A673 (cell line): ENCODE measurements at regions not wholly inside any gene's neighbourhood (a gene's known extent, or its start where the extent isn't known, plus 50 kb on each side); places are given as distances from the start of the nearest gene placed in this dataset.

Experiments used
- BruUV-seq: library from RNA; stranded (reverse); fragments of 400-500 nt; replicated peaks from 2 replicates; lab custom pipeline; 2021; lab: Mats Ljungman, UMichigan
- CTCF ChIA-PET: fragments of 300-600 bp; sonication (Branson Sonifier 250); formaldehyde crosslinking; loops from one replicate; lab custom pipeline; 2022; ENCODE audit warnings: antibody characterized with exemption; lab: Charles Lee
- POLR2A ChIA-PET: fragments of 300-600 bp; sonication (Branson Sonifier 250); formaldehyde crosslinking; loops from one replicate; lab custom pipeline; 2022; ENCODE audit warnings: antibody characterized with exemption; ENCODE audit not compliant: low non-redundant PET; lab: Charles Lee
- DNase-seq: peaks from one replicate; pipeline ENCODE4 v3.0.0-alpha.2; 2015; ENCODE audit warnings: low spot score
- H3K27ac ChIP-seq: fragments of 200-600 bp; sonication (generic); 2 replicates; pipeline ENCODE4 v1.5.1; 2016; ENCODE audit warnings: mixed run types, low read depth, mild to moderate bottlenecking, mixed read lengths, antibody characterized with exemption, low read length; ENCODE audit not compliant: poor library complexity, severe bottlenecking
- H3K27me3 ChIP-seq: fragments of 200-600 bp; sonication (generic); replicated peaks from 2 replicates; pipeline ENCODE4 v1.6.1; 2017; ENCODE audit warnings: mixed run types, low read depth, mild to moderate bottlenecking, mixed read lengths, antibody characterized with exemption, low read length; ENCODE audit not compliant: insufficient read depth, poor library complexity
- H3K36me3 ChIP-seq: fragments of 200-600 bp; sonication (generic); 2 replicates; pipeline ENCODE4 v1.6.1; 2016; ENCODE audit warnings: mixed run types, mild to moderate bottlenecking, mixed read lengths, antibody characterized with exemption, low read length; ENCODE audit not compliant: insufficient read depth, poor library complexity, severe bottlenecking
- H3K4me1 ChIP-seq: fragments of 200-600 bp; sonication (generic); 2 replicates; pipeline ENCODE4 v1.6.1; 2017; ENCODE audit warnings: mixed run types, mild to moderate bottlenecking, mixed read lengths, antibody characterized with exemption, low read length; ENCODE audit not compliant: insufficient read depth, poor library complexity, severe bottlenecking
- H3K4me3 ChIP-seq: fragments of 200-600 bp; sonication (generic); 2 replicates; pipeline ENCODE4 v1.5.1; 2016; ENCODE audit warnings: low read depth, mixed run types, mild to moderate bottlenecking, mixed read lengths, low read length; ENCODE audit not compliant: poor library complexity, severe bottlenecking
- H3K9me3 ChIP-seq: fragments of 200-600 bp; sonication (generic); 2 replicates; pipeline ENCODE4 v1.6.1; 2016; ENCODE audit warnings: mixed run types, low read depth, mild to moderate bottlenecking, mixed read lengths, antibody characterized with exemption, low read length; ENCODE audit not compliant: poor library complexity, severe bottlenecking
- CTCF ChIP-seq: fragments of 300-800, 200-600 bp; sonication (generic); conservative IDR thresholded peaks from 2 replicates; pipeline ENCODE4 v1.5.1; 2017; ENCODE audit warnings: low read depth, mild to moderate bottlenecking, antibody characterized with exemption, low read length, moderate library complexity, mixed read lengths
- EZH2 ChIP-seq: fragments of 200-600 bp; sonication (generic); IDR thresholded peaks from 2 replicates; pipeline ENCODE4 v1.6.1; 2017; ENCODE audit warnings: borderline replicate concordance, low read depth, mild to moderate bottlenecking, mixed read lengths, antibody characterized with exemption, low read length; ENCODE audit not compliant: poor library complexity, severe bottlenecking
- intact Hi-C: fragments of 100-400 bp; cut with micrococcal nuclease; formaldehyde crosslinking; loops from one replicate; pipeline ENCODE4 v1.10.0; 2022; ENCODE audit not compliant: unreplicated experiment

- Histone ChIP-seq H3K36me3 (no peaks in the 10 kb centered on the region), H3K27ac (no peak overlapping the region), H3K9me3 (no peaks in the 10 kb centered on the region), H3K27me3 (no peaks in the 10 kb centered on the region), H3K4me1 (no peaks in the 10 kb centered on the region), H3K4me3 (no peak overlapping the region)
- no peak for TF ChIP-seq CTCF
- TF ChIP-seq EZH2 = no peak
- ChIA-PET POLR2A (no interaction called here), CTCF (no interaction called here)
- no peak for DNase-seq
- intact Hi-C loops = no loop called here
- no TSS peak for BruUV-seq
Observed at GRCh38 chr7:19448091-19448490, 260.7 kb downstream of the POLR1F start.

GRCh38 chr7:19442016-19442785 is 266.6 kb downstream of the POLR1F start:
- peak; percentile 63 for DNase-seq
- ChIA-PET CTCF (interaction anchor here (1.0 to 2.1 kb wide), 2 partner anchors 320 kb away, joined by 4 to 7 read pairs; no protein-coding TSS in a partner anchor), POLR2A (no interaction called here)
- H3K9me3 ChIP-seq = no peaks in the 10 kb centered on the region
- BruUV-seq = no TSS peak
- H3K4me3 ChIP-seq = no peak overlapping the region
- H3K4me1 ChIP-seq = no peaks in the 10 kb centered on the region
- no peaks in the 10 kb centered on the region for H3K36me3 ChIP-seq
- no peak overlapping the region for H3K27ac ChIP-seq
- H3K27me3 ChIP-seq = no peaks in the 10 kb centered on the region
- intact Hi-C loops = loop anchor here (1.0 to 5.0 kb wide), 4 partner anchors 319 to 1089 kb away; no protein-coding TSS in a partner anchor
- TF ChIP-seq CTCF (peak; percentile 65), EZH2 (no peak)

GRCh38 chr7:19439517-19439916 is 269.3 kb downstream of the POLR1F start:
- no peak for TF ChIP-seq EZH2
- H3K27ac ChIP-seq = no peak overlapping the region
- no peak for DNase-seq
- CTCF ChIA-PET = no interaction called here
- H3K9me3 ChIP-seq = no peaks in the 10 kb centered on the region
- POLR2A ChIA-PET = no interaction called here
- no peaks in the 10 kb centered on the region for H3K4me1 ChIP-seq
- H3K4me3 ChIP-seq = no peak overlapping the region
- intact Hi-C loops = no loop called here
- no TSS peak for BruUV-seq
- no peaks in the 10 kb centered on the region for H3K36me3 ChIP-seq
- no peaks in the 10 kb centered on the region for H3K27me3 ChIP-seq

- ChIA-PET POLR2A (no interaction called here), CTCF (no interaction called here)
- H3K27me3 ChIP-seq = no peaks in the 10 kb centered on the region
- no peaks in the 10 kb centered on the region for H3K36me3 ChIP-seq
- no TSS peak for BruUV-seq
- H3K9me3 ChIP-seq = no peaks in the 10 kb centered on the region
- intact Hi-C loops = no loop called here
- no peak overlapping the region for H3K27ac ChIP-seq
- DNase-seq = no peak
- H3K4me3 ChIP-seq = no peak overlapping the region
- TF ChIP-seq EZH2 (no peak), CTCF (no peak)
- no peaks in the 10 kb centered on the region for H3K4me1 ChIP-seq
Observed at GRCh38 chr7:19437446-19437845, 271.4 kb downstream of the POLR1F start.
